ENCODE measurements at regions not wholly inside any gene's neighbourhood (a gene's known extent, or its start where the extent isn't known, plus 50 kb on each side); places are given as distances from the start of the nearest gene placed in this dataset.

DNA sequence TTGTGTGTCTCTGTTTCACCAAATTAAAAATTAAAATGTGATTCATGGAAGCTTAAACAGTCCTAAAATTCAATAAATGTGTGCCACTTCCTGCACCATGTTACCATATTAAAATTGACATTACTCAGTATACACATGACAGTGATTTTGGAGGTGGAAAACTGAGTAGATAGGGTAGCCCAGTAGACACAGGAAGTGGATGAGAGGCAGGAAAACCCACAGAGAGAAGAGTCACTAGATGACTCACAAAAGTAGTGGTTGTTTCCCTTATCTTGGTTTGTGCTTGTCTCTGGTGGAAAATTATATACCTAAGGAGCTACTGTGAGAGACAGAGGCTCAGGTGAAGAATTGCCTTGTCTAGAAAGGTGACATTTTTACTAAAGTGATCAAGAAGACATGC is 375.8 kb upstream of the CXorf51B start:
- Histone ChIP-seq H3K14ac (replicated peaks; ENCODE audit: low read depth, low read length) (no peak overlapping the region), H3K9ac (ENCODE audit: low read depth, low read length) (no peak overlapping the region), H3K4me3 (ENCODE audit: insufficient read depth, low read depth, low read length) (no peak overlapping the region), H3K18ac (ENCODE audit: low read depth, low read length) (no peak overlapping the region), H2AK9ac (replicated peaks; ENCODE audit: low read depth, low read length, poor library complexity) (no peak overlapping the region), H4K8ac (ENCODE audit: low read depth in 2 of 2, low read length in 2 of 2) (no peak overlapping the region), H4K20me1 (ENCODE audit: insufficient read depth, low read length) (no peaks in the 10 kb centered on the region), H3K9me3 (ENCODE audit: control insufficient read depth, insufficient read depth, low read length) (peaks cover 5% of the 10 kb centered on the region; the same call in 1 of the 2 replicates), H3K79me1 (ENCODE audit: low read depth in 1 of 2, low read length in 2 of 2) (no peaks in the 10 kb centered on the region), H2BK20ac (ENCODE audit: low read depth, low read length) (no peak overlapping the region), H2BK120ac (ENCODE audit: low read depth, low read length) (no peak overlapping the region), H3K56ac (ENCODE audit: extremely low read depth, insufficient read depth, low read length) (no peak overlapping the region), H3K4ac (ENCODE audit: low read depth, low read length) (no peak overlapping the region), H3K23ac (ENCODE audit: low read depth, low read length) (no peak overlapping the region), H3K36me3 (ENCODE audit: control insufficient read depth, insufficient read depth, low read length) (no peaks in the 10 kb centered on the region), H3K4me1 (ENCODE audit: control insufficient read depth, insufficient read depth, low read length) (no peaks in the 10 kb centered on the region), H2AFZ (replicated peaks; ENCODE audit: low read length, poor library complexity) (no peak overlapping the region), H3K27me3 (ENCODE audit: control insufficient read depth, insufficient read depth, low read length) (no peaks in the 10 kb centered on the region), H2BK5ac (ENCODE audit: low read depth, low read length, poor library complexity, severe bottlenecking) (no peak overlapping the region), H2BK15ac (ENCODE audit: low read depth, low read length) (no peak overlapping the region), H3K4me2 (ENCODE audit: low read depth, low read length) (no peak overlapping the region), H3K9me1 (ENCODE audit: insufficient read depth, low read length) (no peaks in the 10 kb centered on the region), H4K91ac (ENCODE audit: insufficient read depth, low read depth, low read length) (no peak overlapping the region), H3K27ac (ENCODE audit: insufficient read depth, low read length) (no peak overlapping the region), H4K5ac (ENCODE audit: low read depth, low read length) (no peak overlapping the region), H2AK5ac (ENCODE audit: low read depth, low read length) (no peak overlapping the region)
- dilution Hi-C loops (cut with HindIII; ENCODE audit: low sequenced_read_pairs, unreplicated experiment): no loop called here
- no TSS peak for BruUV-seq (replicated peaks)
- ChIA-PET CTCF (no interaction called here), POLR2A (ENCODE audit: unreplicated experiment) (no interaction called here)
- in situ Hi-C loops (cut with MboI; ENCODE audit: low sequenced_read_pairs): no loop called here
- ATAC-seq (ENCODE audit: low read depth): no peak
- intact Hi-C loops (cut with micrococcal nuclease): no loop called here
- TF ChIP-seq RFX5 (IDR thresholded peaks at IDR 0.05; ENCODE audit: low read depth, low read length): no peak
- no peak for TF ChIP-seq RAD21 (IDR thresholded peaks at IDR 0.05; ENCODE audit: low read length)
- TF ChIP-seq FOS (IDR thresholded peaks at IDR 0.05; ENCODE audit: low read depth, low read length): no peak
- no peak for TF ChIP-seq CHD1 (IDR thresholded peaks at IDR 0.05; ENCODE audit: low read depth, low read length)
- TF ChIP-seq, protein P1, sequence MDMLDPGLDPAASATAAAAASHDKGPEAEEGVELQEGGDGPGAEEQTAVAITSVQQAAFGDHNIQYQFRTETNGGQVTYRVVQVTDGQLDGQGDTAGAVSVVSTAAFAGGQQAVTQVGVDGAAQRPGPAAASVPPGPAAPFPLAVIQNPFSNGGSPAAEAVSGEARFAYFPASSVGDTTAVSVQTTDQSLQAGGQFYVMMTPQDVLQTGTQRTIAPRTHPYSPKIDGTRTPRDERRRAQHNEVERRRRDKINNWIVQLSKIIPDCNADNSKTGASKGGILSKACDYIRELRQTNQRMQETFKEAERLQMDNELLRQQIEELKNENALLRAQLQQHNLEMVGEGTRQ (IDR thresholded peaks at IDR 0.05; ENCODE audit: low read depth, low read length): no peak
- no peak for TF ChIP-seq NFE2L2 (IDR thresholded peaks at IDR 0.05; ENCODE audit: low read depth, low read length)
- no peak for TF ChIP-seq MAFK (IDR thresholded peaks at IDR 0.05; ENCODE audit: low read depth, low read length)
- TF ChIP-seq MAZ (IDR thresholded peaks at IDR 0.05; ENCODE audit: borderline replicate concordance, low read depth, low read length): no peak
- no peak for TF ChIP-seq MXI1 (IDR thresholded peaks at IDR 0.05; ENCODE audit: borderline replicate concordance, low read depth, low read length)
- no peak for TF ChIP-seq ELK1 (IDR thresholded peaks at IDR 0.05; ENCODE audit: borderline replicate concordance, low read depth, low read length)
- TF ChIP-seq BHLHE40 (IDR thresholded peaks at IDR 0.05; ENCODE audit: low read depth, low read length): no peak
- TF ChIP-seq CEBPB (IDR thresholded peaks at IDR 0.05; ENCODE audit: low read depth, low read length): no peak
- no peak for TF ChIP-seq POLR2A (IDR thresholded peaks at IDR 0.05; ENCODE audit: low read depth, low read length)
- TF ChIP-seq SMC3 (IDR thresholded peaks at IDR 0.05; ENCODE audit: low read depth, low read length): no peak
- TF ChIP-seq RCOR1 (IDR thresholded peaks at IDR 0.05; ENCODE audit: insufficient replicate concordance, low read length): no peak
- TF ChIP-seq, protein P2, sequence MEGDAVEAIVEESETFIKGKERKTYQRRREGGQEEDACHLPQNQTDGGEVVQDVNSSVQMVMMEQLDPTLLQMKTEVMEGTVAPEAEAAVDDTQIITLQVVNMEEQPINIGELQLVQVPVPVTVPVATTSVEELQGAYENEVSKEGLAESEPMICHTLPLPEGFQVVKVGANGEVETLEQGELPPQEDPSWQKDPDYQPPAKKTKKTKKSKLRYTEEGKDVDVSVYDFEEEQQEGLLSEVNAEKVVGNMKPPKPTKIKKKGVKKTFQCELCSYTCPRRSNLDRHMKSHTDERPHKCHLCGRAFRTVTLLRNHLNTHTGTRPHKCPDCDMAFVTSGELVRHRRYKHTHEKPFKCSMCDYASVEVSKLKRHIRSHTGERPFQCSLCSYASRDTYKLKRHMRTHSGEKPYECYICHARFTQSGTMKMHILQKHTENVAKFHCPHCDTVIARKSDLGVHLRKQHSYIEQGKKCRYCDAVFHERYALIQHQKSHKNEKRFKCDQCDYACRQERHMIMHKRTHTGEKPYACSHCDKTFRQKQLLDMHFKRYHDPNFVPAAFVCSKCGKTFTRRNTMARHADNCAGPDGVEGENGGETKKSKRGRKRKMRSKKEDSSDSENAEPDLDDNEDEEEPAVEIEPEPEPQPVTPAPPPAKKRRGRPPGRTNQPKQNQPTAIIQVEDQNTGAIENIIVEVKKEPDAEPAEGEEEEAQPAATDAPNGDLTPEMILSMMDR (conservative IDR thresholded peaks at IDR 0.05; ENCODE audit: low read depth, low read length): no peak
- no peak for DNase-seq

All from IMR-90 (cell line).